Common myeloid progenitor, CD34-positive (primary cell): ENCODE measurements at regions not wholly inside any gene's neighbourhood (a gene's known extent, or its start where the extent isn't known, plus 50 kb on each side); places are given as distances from the start of the nearest gene placed in this dataset.
"Not testable (repeated sequence)": the region's sequence is repeated elsewhere in the genome, so short reads cannot be mapped to it uniquely, and the experiment has no call there.

Experiments used
- CTCF ChIA-PET: fragments of 350-600 bp; sonication (Branson Sonifier 250); formaldehyde crosslinking; loops from one replicate; lab custom pipeline; 2021; ENCODE audit warnings: antibody characterized with exemption; lab: Charles Lee
- POLR2A ChIA-PET: fragments of 350-600 bp; sonication (Branson Sonifier 250); formaldehyde crosslinking; loops from one replicate; lab custom pipeline; 2021; ENCODE audit warnings: antibody characterized with exemption; lab: Charles Lee
- DNase-seq, 3 donors: peaks; one replicate each; pipeline versions ENCODE4 v3.0.0 to v3.0.0-alpha.2; 2013
- H3K27ac ChIP-seq, 2 experiments: 1 replicate in 1 of 2; 2 replicates in 1 of 2; pipeline ENCODE4 v1.7.0; 2013; ENCODE audit warnings: inconsistent platforms in 2 of 2, low read length in 2 of 2, mild to moderate bottlenecking in 2 of 2, low read depth in 1 of 2, moderate library complexity in 1 of 2; ENCODE audit not compliant: severe bottlenecking in 2 of 2, insufficient read depth in 1 of 2, poor library complexity in 1 of 2
- H3K27me3 ChIP-seq, 5 experiments: replicated peaks in 2 of 5; 1 replicate in 3 of 5; 2 replicates in 2 of 5; pipeline versions ENCODE4 v1.6.1 to v1.7.0; 2013; ENCODE audit warnings: low read length in 4 of 5, mild to moderate bottlenecking in 2 of 5, moderate library complexity in 2 of 5, inconsistent platforms in 1 of 5; ENCODE audit not compliant: insufficient read depth in 5 of 5, control insufficient read depth in 4 of 5
- H3K36me3 ChIP-seq, 4 experiments: 1 replicate in 2 of 4; 2 replicates in 2 of 4; pipeline versions ENCODE4 v1.6.1 to v1.7.0; 2013; ENCODE audit warnings: low read length in 3 of 4, control low read depth in 1 of 4, mild to moderate bottlenecking in 1 of 4; ENCODE audit not compliant: control insufficient read depth in 4 of 4, insufficient read depth in 4 of 4
- H3K4me1 ChIP-seq, 4 experiments: 1 replicate in 3 of 4; 2 replicates in 1 of 4; pipeline versions ENCODE4 v1.6.1 to v1.7.1; 2013; ENCODE audit warnings: low read length in 3 of 4, mild to moderate bottlenecking in 3 of 4, control low read depth in 1 of 4, inconsistent platforms in 1 of 4, moderate library complexity in 1 of 4; ENCODE audit not compliant: control insufficient read depth in 4 of 4, insufficient read depth in 4 of 4; ENCODE audit errors: control extremely low read depth in 1 of 4
- H3K4me3 ChIP-seq, 7 experiments: 1 replicate in 4 of 7; 2 replicates in 3 of 7; pipeline versions ENCODE4 v1.5.1 to v1.7.0; 2013; ENCODE audit warnings: mild to moderate bottlenecking in 7 of 7, low read length in 6 of 7, moderate library complexity in 6 of 7, inconsistent platforms in 2 of 7, low read depth in 2 of 7, control low read depth in 1 of 7; ENCODE audit not compliant: insufficient read depth in 4 of 7, control insufficient read depth in 1 of 7; ENCODE audit errors: extremely low read depth in 1 of 7
- H3K9me3 ChIP-seq, 5 experiments: 1 replicate in 4 of 5; 2 replicates in 1 of 5; pipeline versions ENCODE4 v1.6.1 to v1.7.1; 2013; ENCODE audit warnings: low read length in 4 of 5, mild to moderate bottlenecking in 2 of 5, inconsistent platforms in 1 of 5, low read depth in 1 of 5, moderate library complexity in 1 of 5; ENCODE audit not compliant: control insufficient read depth in 4 of 5, insufficient read depth in 2 of 5; ENCODE audit errors: control extremely low read depth in 1 of 5
- WGBS: methylation state at CpG from one replicate; pipeline ENCODE4 v1.1.5; 2013; ENCODE audit not compliant: insufficient coverage; 5-methylcytosine and 5-hydroxymethylcytosine counted together

DNA sequence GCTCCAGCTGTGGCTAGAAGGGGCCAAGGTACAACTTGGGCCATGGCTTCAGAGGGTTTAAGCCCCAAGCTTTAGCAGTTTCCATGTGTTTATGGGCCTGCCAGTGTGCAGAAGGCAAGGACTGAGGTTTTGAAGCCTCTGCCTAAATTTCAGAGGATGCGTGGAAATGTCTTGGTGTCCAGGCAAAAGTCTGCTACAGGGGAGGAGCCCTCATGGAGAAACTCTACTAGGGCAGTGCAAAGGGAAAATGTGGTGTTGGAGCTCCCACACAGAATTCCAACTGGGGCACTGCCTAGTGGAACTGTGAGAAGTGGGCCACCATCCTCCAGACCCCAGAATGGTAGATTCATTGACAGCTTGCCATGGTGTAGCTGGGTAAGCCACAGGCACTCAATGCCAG is 527.2 kb upstream of the RORB start:
- no peak for DNase-seq
- ChIA-PET CTCF (no interaction called here), POLR2A (no interaction called here)
- Histone ChIP-seq H3K4me3 (no peak overlapping the region), H3K4me1 (no peaks in the 10 kb centered on the region), H3K27me3 (no peaks in the 10 kb centered on the region), H3K36me3 (no peaks in the 10 kb centered on the region), H3K9me3 (peaks cover 0 to 10% (median 2%) of the 10 kb centered on the region in 5 experiments), H3K27ac (no peak overlapping the region)
- 100% methylated on average over 1 of the region's 1 CpG for WGBS

DNA sequence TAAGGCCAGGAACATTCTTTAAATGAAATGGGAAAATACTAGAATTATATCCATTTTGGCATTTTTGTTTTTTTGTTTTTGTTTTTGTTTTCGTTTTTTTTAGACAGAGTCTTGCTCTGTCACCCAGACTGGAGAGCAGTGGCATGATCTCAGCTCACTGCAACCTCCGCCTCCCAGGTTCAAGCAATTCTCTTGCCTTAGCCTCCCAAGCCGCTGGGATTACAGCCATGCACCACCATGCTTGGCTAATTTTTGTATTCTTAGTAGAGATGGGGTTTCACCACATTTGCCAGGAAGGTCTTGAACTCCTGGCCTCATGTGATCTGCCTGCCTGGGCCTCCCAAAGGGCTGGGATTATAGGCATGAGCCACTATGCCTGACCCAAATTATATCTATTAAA is 520.7 kb upstream of the RORB start:
- H3K36me3 ChIP-seq, H3K4me1 ChIP-seq, H3K27ac ChIP-seq, H3K4me3 ChIP-seq, CTCF ChIA-PET, DNase-seq, POLR2A ChIA-PET, H3K27me3 ChIP-seq, H3K9me3 ChIP-seq: not testable (repeated sequence)
- 100% methylated on average over 3 of the region's 3 CpGs for WGBS

DNA sequence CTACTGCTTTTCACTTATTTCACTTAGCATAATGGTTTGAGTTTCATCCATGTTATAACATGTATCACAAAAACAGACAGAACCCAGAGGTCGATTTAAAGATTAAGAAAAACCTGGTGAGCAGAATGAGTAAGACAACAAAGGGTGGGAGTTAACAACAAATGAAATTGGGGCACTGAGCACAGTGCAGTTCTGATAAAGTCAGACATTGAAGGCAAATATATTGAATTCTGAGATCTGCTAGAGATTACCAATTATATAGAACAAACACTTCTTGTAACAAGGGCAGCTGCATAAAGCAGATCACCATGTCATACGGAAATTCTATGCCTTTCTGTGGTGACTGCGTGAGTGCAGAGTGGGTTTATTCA is 517.3 kb upstream of the RORB start:
- H3K4me1 ChIP-seq: no peaks in the 10 kb centered on the region
- no peak for DNase-seq
- ChIA-PET CTCF (no interaction called here), POLR2A (no interaction called here)
- H3K27ac ChIP-seq: no peak overlapping the region
- peaks cover 0 to 2% (median 0%) of the 10 kb centered on the region in 5 experiments for H3K9me3 ChIP-seq
- 100% methylated on average over 2 of the region's 3 CpGs for WGBS
- H3K27me3 ChIP-seq: no peaks in the 10 kb centered on the region
- no peak overlapping the region for H3K4me3 ChIP-seq
- H3K36me3 ChIP-seq: no peaks in the 10 kb centered on the region

DNA sequence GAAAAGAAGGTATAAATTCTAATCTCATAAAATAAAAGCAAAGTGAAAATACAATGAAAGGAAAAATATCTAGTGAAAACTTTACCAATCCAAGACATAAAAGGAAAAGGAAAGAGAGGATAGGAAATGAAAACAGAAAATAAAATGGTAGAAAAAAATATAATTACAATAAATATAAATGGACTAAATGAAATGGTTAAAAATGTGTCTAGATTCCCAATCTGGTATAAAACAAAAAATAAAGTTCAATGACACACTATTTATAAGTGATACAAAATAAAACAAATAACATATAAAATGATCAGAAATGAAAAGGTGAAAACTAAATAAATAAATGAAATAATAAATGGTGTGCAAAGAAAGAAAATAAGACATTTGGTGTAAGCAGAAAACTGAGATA is 516.4 kb upstream of the RORB start:
- Histone ChIP-seq H3K27me3 (no peaks in the 10 kb centered on the region), H3K4me1 (no peaks in the 10 kb centered on the region), H3K4me3 (no peak overlapping the region), H3K36me3 (no peaks in the 10 kb centered on the region), H3K27ac (no peak overlapping the region), H3K9me3 (peaks cover 0 to 4% (median 0%) of the 10 kb centered on the region in 5 experiments)
- ChIA-PET POLR2A (no interaction called here), CTCF (no interaction called here)
- no peak for DNase-seq

DNA sequence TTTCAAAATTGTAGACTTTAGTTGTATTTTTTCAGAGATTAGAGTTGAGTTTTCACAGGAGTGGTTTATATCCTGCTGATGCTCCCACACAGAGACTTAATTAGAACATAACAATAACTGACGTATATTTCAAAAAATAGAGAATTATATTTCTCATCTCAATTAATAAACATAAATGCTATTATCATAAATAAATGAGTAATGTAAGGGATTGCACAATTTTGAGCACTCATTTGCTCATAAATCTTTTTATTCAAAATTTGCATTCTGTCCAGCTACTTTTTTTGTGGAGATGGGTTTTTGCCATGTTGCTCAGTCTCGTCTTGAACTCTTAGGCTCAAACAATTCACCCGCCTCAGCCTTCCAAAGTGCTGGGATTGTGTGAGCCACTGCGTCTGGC is 515.7 kb upstream of the RORB start:
- no peaks in the 10 kb centered on the region for H3K36me3 ChIP-seq
- no peaks in the 10 kb centered on the region for H3K4me1 ChIP-seq
- WGBS: 91% methylated on average over 3 of the region's 4 CpGs
- DNase-seq: no peak
- H3K27me3 ChIP-seq: no peaks in the 10 kb centered on the region
- no peak overlapping the region for H3K4me3 ChIP-seq
- CTCF ChIA-PET: no interaction called here
- POLR2A ChIA-PET: no interaction called here
- peaks cover 0 to 4% (median 0%) of the 10 kb centered on the region in 5 experiments for H3K9me3 ChIP-seq
- H3K27ac ChIP-seq: no peak overlapping the region

DNA sequence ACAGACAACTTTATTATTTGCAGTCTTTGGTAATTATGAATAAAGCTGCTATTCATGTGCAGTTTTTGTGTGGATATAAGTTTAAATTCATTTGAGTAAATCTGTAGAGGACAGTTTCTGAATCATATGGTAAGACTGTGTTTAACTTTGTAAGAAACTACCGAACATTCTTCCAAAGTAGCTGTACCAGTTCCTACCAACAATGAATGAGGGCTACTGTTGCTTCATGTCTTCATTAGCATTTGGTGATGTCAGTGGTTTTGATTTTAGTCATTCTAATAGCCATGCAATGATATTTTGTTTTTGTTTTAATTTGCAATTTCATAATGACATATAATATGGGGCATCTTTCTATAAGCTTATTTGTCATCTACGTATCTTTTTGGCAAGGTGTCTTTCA is 501.3 kb upstream of the RORB start:
- DNase-seq: no peak
- ChIA-PET POLR2A (no interaction called here), CTCF (no interaction called here)
- no peaks in the 10 kb centered on the region for H3K4me1 ChIP-seq
- no peak overlapping the region for H3K4me3 ChIP-seq
- no peaks in the 10 kb centered on the region for H3K36me3 ChIP-seq
- H3K27me3 ChIP-seq: no peaks in the 10 kb centered on the region
- no peak overlapping the region for H3K27ac ChIP-seq
- no peaks in the 10 kb centered on the region for H3K9me3 ChIP-seq
- WGBS: no CpG with 5 or more reads among the region's 2 CpGs

DNA sequence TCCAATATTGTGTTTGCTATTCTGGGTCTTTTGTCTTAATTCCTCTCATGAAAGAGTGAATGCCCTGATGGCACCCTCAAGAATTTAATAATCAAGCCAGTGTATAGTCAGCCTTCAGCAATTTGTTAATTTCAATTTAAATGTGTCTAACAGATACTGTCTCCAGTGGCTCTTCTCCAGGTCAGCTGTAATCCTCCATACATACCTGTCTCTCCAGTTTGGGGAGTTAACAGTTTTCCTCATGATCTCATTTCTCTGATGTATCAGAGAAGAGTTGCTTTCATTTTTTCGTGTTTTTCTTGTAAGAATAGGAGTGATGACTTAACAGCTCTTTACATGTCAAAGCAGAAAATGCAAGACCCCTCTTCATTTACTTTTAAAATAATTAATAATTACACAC is 500.3 kb upstream of the RORB start:
- CTCF ChIA-PET: no interaction called here
- no peaks in the 10 kb centered on the region for H3K36me3 ChIP-seq
- no peak overlapping the region for H3K27ac ChIP-seq
- H3K4me1 ChIP-seq: no peaks in the 10 kb centered on the region
- H3K9me3 ChIP-seq: no peaks in the 10 kb centered on the region
- whole genome bisulfite sequencing: no CpG with 5 or more reads among the region's 1 CpG
- no peaks in the 10 kb centered on the region for H3K27me3 ChIP-seq
- POLR2A ChIA-PET: no interaction called here
- DNase-seq: no peak
- H3K4me3 ChIP-seq: no peak overlapping the region
